B cell (primary cell): ENCODE measurements at regions not wholly inside any gene's neighbourhood (a gene's known extent, or its start where the extent isn't known, plus 50 kb on each side); places are given as distances from the start of the nearest gene placed in this dataset.

Experiments used
- ATAC-seq: fragments of 200-7000 bp; cut with Tn5 transposase; one replicate; pipeline ENCODE4 v1.10.0; 2021; ENCODE audit warnings: low read depth, mild to moderate bottlenecking, moderate number of reproducible peaks, moderate library complexity
- CTCF ChIA-PET: fragments of 350-600 bp; sonication (Branson Sonifier 250); formaldehyde crosslinking; loops from one replicate; lab custom pipeline; 2021; ENCODE audit warnings: antibody characterized with exemption, inconsistent platforms; lab: Charles Lee
- POLR2A ChIA-PET: fragments of 350-600 bp; sonication (Branson Sonifier 250); formaldehyde crosslinking; loops from one replicate; lab custom pipeline; 2021; ENCODE audit warnings: antibody characterized with exemption; lab: Charles Lee
- DNase-seq: peaks from one replicate; pipeline ENCODE4 v3.0.0; 2013
- H2AFZ ChIP-seq: 2 replicates; pipeline ENCODE4 v1.6.1; 2012; ENCODE audit warnings: mild to moderate bottlenecking, low read depth, low read length; ENCODE audit not compliant: insufficient read depth, poor library complexity, severe bottlenecking
- H3K27ac ChIP-seq, 2 donors: 1 replicate in 1 of 2; 2 replicates in 1 of 2; pipeline ENCODE4 v1.5.1; 2012 to 2013; ENCODE audit warnings: low read length in 2 of 2, mild to moderate bottlenecking in 2 of 2, moderate library complexity in 1 of 2
- H3K27me3 ChIP-seq, 4 experiments: fragments of 200-600 bp in 1 of 4; sonication (generic) in 1 of 4; replicated peaks in 1 of 4; 1 replicate in 2 of 4; 2 replicates in 2 of 4; pipeline versions ENCODE4 v1.6.1 to v1.7.0; 2013 to 2016; ENCODE audit warnings: low read length in 3 of 4, mild to moderate bottlenecking in 2 of 4, mixed read lengths in 1 of 4, moderate library complexity in 1 of 4; ENCODE audit not compliant: insufficient read depth in 4 of 4, control insufficient read depth in 3 of 4; ENCODE audit errors: control extremely low read depth in 1 of 4
- H3K36me3 ChIP-seq, 2 experiments: replicated peaks in 1 of 2; 1 replicate in 1 of 2; 2 replicates in 1 of 2; pipeline versions ENCODE4 v1.6.1 to v1.7.1; 2013; ENCODE audit warnings: low read length in 1 of 2; ENCODE audit not compliant: insufficient read depth in 2 of 2, control insufficient read depth in 1 of 2; ENCODE audit errors: control extremely low read depth in 1 of 2, extremely low read depth in 1 of 2
- H3K4me1 ChIP-seq, 2 donors: fragments of 200-600 bp in 1 of 2; sonication (generic) in 1 of 2; 1 replicate in 1 of 2; 2 replicates in 1 of 2; pipeline versions ENCODE4 v1.5.1 to v1.6.1; 2013 to 2017; ENCODE audit warnings: low read length in 2 of 2; ENCODE audit not compliant: control insufficient read depth in 2 of 2, insufficient read depth in 2 of 2
- H3K4me2 ChIP-seq: replicated peaks from 2 replicates; pipeline ENCODE3; 2012; ENCODE audit warnings: mild to moderate bottlenecking, low read depth, low read length; ENCODE audit not compliant: poor library complexity, severe bottlenecking
- H3K4me3 ChIP-seq, 5 experiments: fragments of 200-600 bp in 1 of 5; sonication (generic) in 1 of 5; 1 replicate in 3 of 5; 2 replicates in 2 of 5; pipeline versions ENCODE4 v1.5.1 to v1.7.0; 2011 to 2016; ENCODE audit warnings: low read length in 4 of 5, mild to moderate bottlenecking in 4 of 5, low read depth in 2 of 5, control low read depth in 1 of 5, moderate library complexity in 1 of 5; ENCODE audit not compliant: insufficient read depth in 1 of 5; ENCODE audit errors: control extremely low read depth in 1 of 5, extremely low read depth in 1 of 5
- H3K79me2 ChIP-seq: fragments of 200-600 bp; sonication (generic); one replicate; pipeline ENCODE4 v1.6.0; 2016; ENCODE audit warnings: low read length; ENCODE audit not compliant: control insufficient read depth, insufficient read depth
- H3K9ac ChIP-seq: fragments of 200-600 bp; sonication (generic); 2 replicates; pipeline ENCODE4 v1.6.1; 2017; ENCODE audit warnings: mild to moderate bottlenecking, low read length, moderate library complexity
- H3K9me3 ChIP-seq, 3 donors: one replicate each; pipeline versions ENCODE4 v1.6.1 to v1.7.1; 2013; ENCODE audit warnings: low read length in 2 of 3; ENCODE audit not compliant: control insufficient read depth in 2 of 3, insufficient read depth in 1 of 3; ENCODE audit errors: control extremely low read depth in 1 of 3
- H4K20me1 ChIP-seq: 2 replicates; pipeline ENCODE4 v1.6.0; 2012; ENCODE audit warnings: mild to moderate bottlenecking, low read length; ENCODE audit not compliant: insufficient read depth, control insufficient read depth, poor library complexity, severe bottlenecking
- H3K27ac Mint-ChIP-seq: one replicate; pipeline ENCODE4 v1.8.0; 2021; ENCODE audit warnings: mixed read lengths
- H3K27me3 Mint-ChIP-seq: one replicate; pipeline ENCODE4 v1.8.0; 2021; ENCODE audit warnings: mixed read lengths
- H3K4me1 Mint-ChIP-seq: one replicate; pipeline ENCODE4 v1.8.0; 2021; ENCODE audit warnings: mixed read lengths
- H3K4me3 Mint-ChIP-seq: one replicate; pipeline ENCODE4 v1.8.0; 2021; ENCODE audit warnings: mixed read lengths
- H3K9me3 Mint-ChIP-seq: one replicate; pipeline ENCODE4 v1.8.0; 2022; ENCODE audit warnings: mixed read lengths; ENCODE audit not compliant: insufficient read depth
- CTCF ChIP-seq: fragments of 200-600 bp; IDR thresholded peaks from one replicate; pipeline ENCODE4 v1.8.0; 2022; ENCODE audit warnings: antibody characterized with exemption, mild to moderate bottlenecking
- EZH2 ChIP-seq: IDR thresholded peaks from 2 replicates; pipeline ENCODE4 v1.6.1; 2012; ENCODE audit warnings: borderline replicate concordance, low read depth, mild to moderate bottlenecking, moderate library complexity, low read length; ENCODE audit not compliant: insufficient read depth, poor library complexity, severe bottlenecking
- WGBS: methylation state at CpG from one replicate; pipeline ENCODE4 v1.1.5; 2013; ENCODE audit warnings: missing lambda C conversion rate; ENCODE audit not compliant: insufficient coverage; 5-methylcytosine and 5-hydroxymethylcytosine counted together
- intact Hi-C: fragments of 100-400 bp; cut with micrococcal nuclease; formaldehyde crosslinking; loops from one replicate; pipeline ENCODE4 v1.10.0; 2022

DNA sequence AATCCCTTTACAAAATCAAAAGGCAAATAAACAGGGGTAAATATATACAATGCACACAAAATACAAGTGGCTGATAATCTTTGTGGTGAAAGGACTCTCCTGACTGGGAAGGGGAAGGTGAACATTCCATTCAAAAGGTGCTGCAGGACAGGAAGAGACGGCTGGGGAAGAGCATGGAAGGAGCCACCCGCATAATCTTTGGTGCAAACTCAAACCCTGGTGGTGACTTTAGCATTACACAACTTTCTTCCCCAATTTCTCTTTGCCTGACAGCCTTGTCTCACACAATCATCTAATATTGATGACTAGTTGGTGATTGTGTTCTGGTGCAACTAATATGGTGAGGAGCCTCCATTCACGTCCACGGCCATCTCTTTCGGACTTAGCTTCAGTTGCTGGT lies 117.0 kb upstream of the EGFR start:
- no peak overlapping the region for H2AFZ ChIP-seq
- H3K27ac ChIP-seq: no peak overlapping the region
- intact Hi-C loops: no loop called here
- H3K9ac ChIP-seq: no peak overlapping the region
- no peak for DNase-seq
- ChIA-PET CTCF (no interaction called here), POLR2A (no interaction called here)
- no peak overlapping the region for H3K4me2 ChIP-seq
- Mint-ChIP-seq H3K4me3 (no peak overlapping the region), H3K9me3 (peaks cover 2% of the 10 kb centered on the region), H3K27ac (no peak overlapping the region), H3K4me1 (no peaks in the 10 kb centered on the region), H3K27me3 (peaks cover 2% of the 10 kb centered on the region)
- H3K79me2 ChIP-seq: no peaks in the 10 kb centered on the region
- TF ChIP-seq EZH2 (no peak), CTCF (no peak)
- peaks cover 0 to 3% (median 0%) of the 10 kb centered on the region in 4 experiments for H3K27me3 ChIP-seq
- H3K36me3 ChIP-seq: no peaks in the 10 kb centered on the region
- no peak overlapping the region for H3K4me3 ChIP-seq
- H3K4me1 ChIP-seq: no peaks in the 10 kb centered on the region
- H4K20me1 ChIP-seq: no peaks in the 10 kb centered on the region
- H3K9me3 ChIP-seq: no peaks in the 10 kb centered on the region
- ATAC-seq: no peak
- WGBS: 81% methylated on average over 3 of the region's 5 CpGs

- Mint-ChIP-seq H3K27me3 (no peaks in the 10 kb centered on the region), H3K27ac (no peak overlapping the region), H3K9me3 (no peaks in the 10 kb centered on the region), H3K4me3 (no peak overlapping the region), H3K4me1 (no peaks in the 10 kb centered on the region)
- Histone ChIP-seq H3K4me1 (no peaks in the 10 kb centered on the region), H3K27me3 (peaks cover 0 to 3% (median 0%) of the 10 kb centered on the region in 4 experiments), H3K4me2 (no peak overlapping the region), H3K4me3 (no peak overlapping the region), H3K27ac (no peak overlapping the region), H3K9me3 (no peaks in the 10 kb centered on the region), H4K20me1 (no peaks in the 10 kb centered on the region), H3K9ac (no peak overlapping the region), H3K36me3 (no peaks in the 10 kb centered on the region), H3K79me2 (no peaks in the 10 kb centered on the region), H2AFZ (no peak overlapping the region)
- DNase-seq: no peak
- ATAC-seq: no peak
- CTCF ChIA-PET: no interaction called here
- intact Hi-C loops: no loop called here
- 71% methylated on average over 1 of the region's 4 CpGs for WGBS
- POLR2A ChIA-PET: no interaction called here
- TF ChIP-seq EZH2 (no peak), CTCF (no peak)
These were observed 114.7 kb upstream of the EGFR start for GRCh38 chr7:54904130-54904529.
